Thyroid gland (tissue), 4 donors: ENCODE measurements at regions not wholly inside any gene's neighbourhood (a gene's known extent, or its start where the extent isn't known, plus 50 kb on each side); places are given as distances from the start of the nearest gene placed in this dataset.

Experiments used
- DNase-seq, 2 donors: peaks; one replicate each; pipeline ENCODE4 v3.0.0-alpha.2; 2019
- H3K27ac ChIP-seq, 3 donors: fragments of 200-600 bp; sonication (generic); 1 replicate in 2 of 3; 2 replicates in 1 of 3; pipeline ENCODE4 v1.5.1; 2016 to 2019; ENCODE audit warnings: mild to moderate bottlenecking in 1 of 3, moderate library complexity in 1 of 3
- H3K27me3 ChIP-seq: fragments of 200-600 bp; sonication (generic); one replicate; pipeline ENCODE4 v1.5.1; 2019
- H3K36me3 ChIP-seq, 2 donors: fragments of 200-600 bp; sonication (generic); one replicate each; pipeline ENCODE4 v1.5.1; 2016 to 2019
- H3K4me1 ChIP-seq, 2 donors: fragments of 200-600 bp; sonication (generic); one replicate each; pipeline ENCODE4 v1.5.1; 2017 to 2019
- H3K4me3 ChIP-seq, 3 donors: fragments of 200-600 bp; sonication (generic); replicated peaks in 1 of 3; 1 replicate in 2 of 3; 2 replicates in 1 of 3; pipeline ENCODE4 v1.5.1; 2016; ENCODE audit warnings: mild to moderate bottlenecking in 1 of 3
- H3K9me3 ChIP-seq: fragments of 200-600 bp; sonication (generic); one replicate; pipeline ENCODE4 v1.5.1; 2017
- CTCF ChIP-seq, 6 experiments: fragments of 200-600 bp in 3 of 6; fragments of 450-650 bp in 3 of 6; sonication (generic) in 3 of 6; IDR thresholded peaks; one replicate each; pipeline ENCODE4 v1.5.1; 2016 to 2019; ENCODE audit warnings: antibody characterized with exemption in 6 of 6, mild to moderate bottlenecking in 2 of 6, inconsistent platforms in 1 of 6, moderate library complexity in 1 of 6
- POLR2A ChIP-seq, 2 donors: fragments of 450-650 bp; IDR thresholded peaks; one replicate each; pipeline ENCODE4 v1.6.1; 2017; ENCODE audit warnings: antibody characterized with exemption in 2 of 2, mild to moderate bottlenecking in 2 of 2, moderate library complexity in 1 of 2
- WGBS, 2 donors: methylation state at CpG; one replicate each; pipeline ENCODE4 v1.1.5; 2017; 5-methylcytosine and 5-hydroxymethylcytosine counted together
- intact Hi-C: fragments of 100-400 bp; cut with DNase I; formaldehyde crosslinking; loops from one replicate; pipeline ENCODE4 v1.15.1; 2023

GRCh38 chr20:53683506-53683905, 89.9 kb upstream of the ZNF217 start:
- H3K4me3 ChIP-seq: no peak overlapping the region
- H3K27me3 ChIP-seq: no peaks in the 10 kb centered on the region
- no peak overlapping the region for H3K27ac ChIP-seq
- 92 to 96% methylated on average over 3 of the region's 3 CpGs for WGBS, 2 donors
- intact Hi-C loops: no loop called here
- peaks cover 5 to 6% of the 10 kb centered on the region in 2 donors for H3K4me1 ChIP-seq
- H3K9me3 ChIP-seq: no peaks in the 10 kb centered on the region
- TF ChIP-seq POLR2A (IDR thresholded peaks at IDR 0.05) (no peak), CTCF (IDR thresholded peaks at IDR 0.05) (no peak)
- DNase-seq: no peak
- no peaks in the 10 kb centered on the region for H3K36me3 ChIP-seq

GRCh38 chr20:53681352-53682212, 87.9 kb upstream of the ZNF217 start:
- WGBS, 2 donors: 74 to 81% methylated on average over 17 of the region's 17 CpGs
- DNase-seq: no peak
- no peak overlapping the region for H3K4me3 ChIP-seq
- H3K36me3 ChIP-seq: no peaks in the 10 kb centered on the region
- TF ChIP-seq CTCF (IDR thresholded peaks at IDR 0.05) (no peak), POLR2A (IDR thresholded peaks at IDR 0.05) (no peak)
- H3K4me1 ChIP-seq: peaks cover 21 to 22% of the 10 kb centered on the region in 2 donors
- no peak overlapping the region for H3K27ac ChIP-seq
- no peaks in the 10 kb centered on the region for H3K27me3 ChIP-seq
- H3K9me3 ChIP-seq: no peaks in the 10 kb centered on the region
- intact Hi-C loops: no loop called here

- DNase-seq: no peak
- H3K4me3 ChIP-seq: no peak overlapping the region
- no peaks in the 10 kb centered on the region for H3K9me3 ChIP-seq
- H3K27ac ChIP-seq: peak overlapping the region in 2 of 3 donors; percentile 29 to 43
- intact Hi-C loops: no loop called here
- no peaks in the 10 kb centered on the region for H3K36me3 ChIP-seq
- TF ChIP-seq POLR2A (IDR thresholded peaks at IDR 0.05): no peak
- no peak for TF ChIP-seq CTCF (IDR thresholded peaks at IDR 0.05)
- peaks cover 22 to 26% of the 10 kb centered on the region in 2 donors for H3K4me1 ChIP-seq
- no peaks in the 10 kb centered on the region for H3K27me3 ChIP-seq
- 70 to 77% methylated on average over 7 of the region's 7 CpGs for WGBS, 2 donors
Observed at GRCh38 chr20:53679597-53680309, 86.1 kb upstream of the ZNF217 start.

- Histone ChIP-seq H3K9me3 (no peaks in the 10 kb centered on the region), H3K4me3 (no peak overlapping the region), H3K36me3 (no peaks in the 10 kb centered on the region), H3K27me3 (no peaks in the 10 kb centered on the region), H3K27ac (peak overlapping the region in 1 of 3 donors; percentile 43), H3K4me1 (peaks cover 22 to 26% of the 10 kb centered on the region in 2 donors)
- no peak for DNase-seq
- no peak for TF ChIP-seq POLR2A (IDR thresholded peaks at IDR 0.05)
- no peak for TF ChIP-seq CTCF (IDR thresholded peaks at IDR 0.05)
- WGBS, 2 donors: 90 to 92% methylated on average over 3 of the region's 3 CpGs
- intact Hi-C loops: no loop called here
Observed at GRCh38 chr20:53678990-53679596, 85.5 kb upstream of the ZNF217 start.
